Endothelial cell of umbilical vein (primary cell): ENCODE measurements at regions not wholly inside any gene's neighbourhood (a gene's known extent, or its start where the extent isn't known, plus 50 kb on each side); places are given as distances from the start of the nearest gene placed in this dataset.

Experiments
- BruUV-seq: library from RNA; stranded (reverse); fragments of 400-500 nt; replicated peaks from 2 replicates; lab custom pipeline; 2021; lab: Mats Ljungman, UMichigan
- CTCF ChIA-PET: fragments of 300-600, 350-600 bp; sonication (Branson Sonifier 250); formaldehyde crosslinking; loops from one replicate; lab custom pipeline; 2021; ENCODE audit warnings: antibody characterized with exemption, inconsistent platforms; lab: Charles Lee
- POLR2A ChIA-PET: fragments of 300-600, 350-600 bp; sonication (Branson Sonifier 250); formaldehyde crosslinking; loops from one replicate; lab custom pipeline; 2021; ENCODE audit warnings: antibody characterized with exemption, inconsistent platforms; lab: Charles Lee
- DNase-seq: peaks from one replicate; pipeline ENCODE4 v3.0.0-alpha.2; 2011; ENCODE audit warnings: low read depth, low spot score
- FAIRE-seq: peaks from 2 replicates; lab custom pipeline; 2011; peaks lifted over from hg19 to GRCh38; lab: Jason Lieb, UNC
- H2AFZ ChIP-seq: 2 replicates; pipeline ENCODE4 v1.6.0; 2012; ENCODE audit warnings: low read depth, low read length, control low read depth, inconsistent platforms
- H3K27ac ChIP-seq: 2 replicates; pipeline ENCODE4 v1.5.1; 2011; ENCODE audit warnings: low read depth, mild to moderate bottlenecking, control low read depth, low read length, moderate library complexity; ENCODE audit not compliant: insufficient read depth
- H3K27me3 ChIP-seq, 2 experiments: 2 replicates each; pipeline versions ENCODE4 v1.6.0 to v1.6.1; 2011; ENCODE audit warnings: low read length in 2 of 2, mixed read lengths in 1 of 2; ENCODE audit not compliant: control insufficient read depth in 2 of 2, insufficient read depth in 2 of 2
- H3K36me3 ChIP-seq, 2 experiments: 2 replicates in 1 of 2; 3 replicates in 1 of 2; pipeline ENCODE4 v1.5.1; 2011; ENCODE audit warnings: low read length in 2 of 2, mild to moderate bottlenecking in 1 of 2, moderate library complexity in 1 of 2; ENCODE audit not compliant: control insufficient read depth in 2 of 2, insufficient read depth in 2 of 2; ENCODE audit errors: extremely low read depth in 1 of 2
- H3K4me1 ChIP-seq: 3 replicates; pipeline ENCODE4 v1.5.1; 2011; ENCODE audit warnings: mild to moderate bottlenecking, low read length; ENCODE audit not compliant: control insufficient read depth, insufficient read depth; ENCODE audit errors: extremely low read depth
- H3K4me2 ChIP-seq: 2 replicates; pipeline ENCODE4 v1.6.1; 2011; ENCODE audit warnings: low read length, control low read depth, mixed read lengths; ENCODE audit not compliant: insufficient read depth
- H3K4me3 ChIP-seq, 3 experiments: fragments of 200-600 bp in 1 of 3; sonication (generic), shearing (Covaris generic) in 1 of 3; replicated peaks in 1 of 3; 2 replicates each; pipeline ENCODE4 v1.5.1; 2011 to 2016; ENCODE audit warnings: control low read depth in 3 of 3, low read length in 3 of 3, mild to moderate bottlenecking in 2 of 3, inconsistent platforms in 1 of 3, low read depth in 1 of 3, moderate library complexity in 1 of 3; ENCODE audit not compliant: insufficient read depth in 1 of 3
- H3K79me2 ChIP-seq: 2 replicates; pipeline ENCODE4 v1.6.0; 2012; ENCODE audit warnings: low read length, inconsistent platforms; ENCODE audit not compliant: control insufficient read depth, insufficient read depth
- H3K9ac ChIP-seq: replicated peaks from 2 replicates; pipeline ENCODE3; 2011; ENCODE audit warnings: low read length, control low read depth; ENCODE audit not compliant: insufficient read depth; ENCODE audit errors: extremely low read depth
- H3K9me1 ChIP-seq: replicated peaks from 3 replicates; pipeline ENCODE4 v1.6.0; 2011; ENCODE audit warnings: mild to moderate bottlenecking, low read length; ENCODE audit not compliant: control insufficient read depth, insufficient read depth; ENCODE audit errors: extremely low read depth
- H3K9me3 ChIP-seq: replicated peaks from 2 replicates; pipeline ENCODE4 v1.5.1; 2012; ENCODE audit warnings: low read length, inconsistent platforms; ENCODE audit not compliant: control insufficient read depth, insufficient read depth
- H4K20me1 ChIP-seq: replicated peaks from 2 replicates; pipeline ENCODE3; 2011; ENCODE audit warnings: mild to moderate bottlenecking, low read length; ENCODE audit not compliant: control insufficient read depth, insufficient read depth; ENCODE audit errors: extremely low read depth
- EZH2 ChIP-seq: IDR thresholded peaks from 2 replicates; pipeline ENCODE4 v1.6.1; 2012; ENCODE audit warnings: borderline replicate concordance, low read depth, mild to moderate bottlenecking, moderate library complexity, low read length, inconsistent platforms; ENCODE audit not compliant: severe bottlenecking
- FOS ChIP-seq: IDR thresholded peaks from 2 replicates; pipeline ENCODE4 v1.6.1; 2011; ENCODE audit warnings: mild to moderate bottlenecking, low read length, moderate library complexity, borderline replicate concordance; ENCODE audit not compliant: insufficient read depth
- GATA2 ChIP-seq: IDR thresholded peaks from 2 replicates; pipeline ENCODE4 v1.7.0; 2011; ENCODE audit warnings: low read depth, mild to moderate bottlenecking, moderate library complexity, mixed read lengths, low read length; ENCODE audit not compliant: insufficient read length, insufficient read depth
- JUN ChIP-seq: IDR thresholded peaks from 2 replicates; pipeline ENCODE4 v1.6.1; 2011; ENCODE audit warnings: borderline replicate concordance, low read depth; ENCODE audit not compliant: insufficient read length, insufficient read depth
- MYC ChIP-seq: IDR thresholded peaks from one replicate; pipeline ENCODE4 v1.6.1; 2011; ENCODE audit warnings: mild to moderate bottlenecking, low read depth, low read length
- POLR2A ChIP-seq: IDR thresholded peaks from 2 replicates; pipeline ENCODE4 v1.6.1; 2012; ENCODE audit warnings: low read depth, mild to moderate bottlenecking, control low read depth, low read length
- POLR2AphosphoS5 ChIP-seq: IDR thresholded peaks from 2 replicates; pipeline ENCODE4 v1.6.1; 2012; ENCODE audit warnings: low read depth, mild to moderate bottlenecking, control low read depth, low read length, moderate library complexity; ENCODE audit not compliant: insufficient read depth
- dilution Hi-C: fragments of 300-500 bp; cut with MboI; formaldehyde crosslinking; loops from one replicate; pipeline ENCODE4 v1.15.0; 2019; ENCODE audit warnings: low sequenced_read_pairs; ENCODE audit not compliant: extremely low pct_ligation_motif_present
- intact Hi-C: fragments of 100-400 bp; cut with micrococcal nuclease; formaldehyde crosslinking; loops from one replicate; pipeline ENCODE4 v1.10.0; 2022
- TF ChIP-seq, protein P1 (sequence below): IDR thresholded peaks from 2 replicates; pipeline ENCODE4 v1.6.1; 2011; ENCODE audit not compliant: insufficient read depth, insufficient read length
- TF ChIP-seq, protein P2 (sequence below), 2 donors: IDR thresholded peaks; 1 replicate in 1 of 2; 2 replicates in 1 of 2; pipeline ENCODE4 v1.5.1; 2011; ENCODE audit warnings: low read length in 2 of 2, mild to moderate bottlenecking in 2 of 2, moderate library complexity in 2 of 2, control low read depth in 1 of 2, inconsistent platforms in 1 of 2, low read depth in 1 of 2; ENCODE audit not compliant: insufficient read depth in 1 of 2; ENCODE audit errors: extremely low read depth in 1 of 2

DNA sequence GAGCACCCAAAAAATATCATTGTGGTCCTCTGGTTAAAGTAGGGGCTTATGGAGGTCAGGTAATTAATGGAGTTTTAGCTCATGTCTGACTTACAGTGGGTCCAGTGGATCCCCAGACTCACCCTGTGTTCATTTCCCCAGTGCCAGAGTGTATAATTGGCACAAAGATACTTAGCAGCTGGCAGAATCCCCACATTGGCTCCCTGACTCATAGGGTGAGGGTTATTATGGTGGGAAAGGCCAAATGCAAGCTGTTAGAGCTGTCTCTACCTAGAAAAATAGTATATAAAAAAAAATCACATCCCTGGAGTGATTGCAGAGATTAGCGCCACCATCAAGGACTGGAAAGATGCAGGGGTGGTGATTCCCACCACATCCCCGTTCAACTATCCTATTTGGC, 1067.6 kb upstream of the ACVR2A start:
- Histone ChIP-seq H3K9ac (no peak overlapping the region), H3K79me2 (no peaks in the 10 kb centered on the region), H2AFZ (no peak overlapping the region), H3K4me1 (no peaks in the 10 kb centered on the region), H3K9me3 (no peaks in the 10 kb centered on the region), H3K4me3 (no peak overlapping the region), H3K36me3 (no peaks in the 10 kb centered on the region), H4K20me1 (no peaks in the 10 kb centered on the region), H3K27ac (no peak overlapping the region), H3K27me3 (no peaks in the 10 kb centered on the region), H3K4me2 (no peak overlapping the region), H3K9me1 (no peaks in the 10 kb centered on the region)
- DNase-seq: no peak
- CTCF ChIA-PET: no interaction called here
- FAIRE-seq: no peak
- dilution Hi-C loops (no loop called here), intact Hi-C loops (no loop called here)
- POLR2A ChIA-PET: no interaction called here
- no peak for TF ChIP-seq EZH2
- no peak for TF ChIP-seq POLR2AphosphoS5
- no peak for TF ChIP-seq JUN
- no TSS peak for BruUV-seq

DNA sequence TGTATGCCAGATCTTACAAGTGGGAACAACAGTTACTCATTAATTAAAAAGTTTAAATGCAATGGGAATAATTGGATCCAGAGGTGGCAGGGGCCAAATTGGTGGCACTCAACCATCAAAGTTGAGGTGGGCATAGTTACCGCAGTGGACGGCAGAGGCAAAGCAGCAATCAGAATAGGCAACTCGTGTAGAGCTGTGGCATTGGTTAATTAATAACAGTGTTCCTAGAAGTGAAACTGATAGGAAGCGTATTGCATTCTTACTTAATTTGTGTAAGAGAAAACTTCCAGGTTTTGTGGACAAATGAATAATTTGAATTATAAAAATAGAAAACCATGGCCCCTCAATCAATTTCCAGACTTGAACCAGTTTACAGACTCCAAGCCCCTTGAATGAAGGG, 1068.2 kb upstream of the ACVR2A start:
- H3K4me3 ChIP-seq: no peak overlapping the region
- no TSS peak for BruUV-seq
- H4K20me1 ChIP-seq: no peaks in the 10 kb centered on the region
- FAIRE-seq (no peak), DNase-seq (no peak)
- TF ChIP-seq POLR2AphosphoS5 (no peak), FOS (no peak), MYC (no peak), EZH2 (no peak), JUN (no peak), GATA2 (no peak), POLR2A (no peak)
- TF ChIP-seq, protein P1, sequence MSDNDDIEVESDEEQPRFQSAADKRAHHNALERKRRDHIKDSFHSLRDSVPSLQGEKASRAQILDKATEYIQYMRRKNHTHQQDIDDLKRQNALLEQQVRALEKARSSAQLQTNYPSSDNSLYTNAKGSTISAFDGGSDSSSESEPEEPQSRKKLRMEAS: no peak
- TF ChIP-seq, protein P2, sequence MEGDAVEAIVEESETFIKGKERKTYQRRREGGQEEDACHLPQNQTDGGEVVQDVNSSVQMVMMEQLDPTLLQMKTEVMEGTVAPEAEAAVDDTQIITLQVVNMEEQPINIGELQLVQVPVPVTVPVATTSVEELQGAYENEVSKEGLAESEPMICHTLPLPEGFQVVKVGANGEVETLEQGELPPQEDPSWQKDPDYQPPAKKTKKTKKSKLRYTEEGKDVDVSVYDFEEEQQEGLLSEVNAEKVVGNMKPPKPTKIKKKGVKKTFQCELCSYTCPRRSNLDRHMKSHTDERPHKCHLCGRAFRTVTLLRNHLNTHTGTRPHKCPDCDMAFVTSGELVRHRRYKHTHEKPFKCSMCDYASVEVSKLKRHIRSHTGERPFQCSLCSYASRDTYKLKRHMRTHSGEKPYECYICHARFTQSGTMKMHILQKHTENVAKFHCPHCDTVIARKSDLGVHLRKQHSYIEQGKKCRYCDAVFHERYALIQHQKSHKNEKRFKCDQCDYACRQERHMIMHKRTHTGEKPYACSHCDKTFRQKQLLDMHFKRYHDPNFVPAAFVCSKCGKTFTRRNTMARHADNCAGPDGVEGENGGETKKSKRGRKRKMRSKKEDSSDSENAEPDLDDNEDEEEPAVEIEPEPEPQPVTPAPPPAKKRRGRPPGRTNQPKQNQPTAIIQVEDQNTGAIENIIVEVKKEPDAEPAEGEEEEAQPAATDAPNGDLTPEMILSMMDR (IDR thresholded peaks at IDR 0.05; ENCODE audit: extremely low read depth in 1 of 2, insufficient read depth in 1 of 2, low read depth in 1 of 2, low read length in 2 of 2): no peak
- no peaks in the 10 kb centered on the region for H3K36me3 ChIP-seq
- ChIA-PET POLR2A (no interaction called here), CTCF (no interaction called here)
- H3K4me1 ChIP-seq: no peaks in the 10 kb centered on the region
- H3K27ac ChIP-seq: no peak overlapping the region
- H3K9me3 ChIP-seq: no peaks in the 10 kb centered on the region
- H3K9me1 ChIP-seq: no peaks in the 10 kb centered on the region
- no peak overlapping the region for H3K4me2 ChIP-seq
- no peak overlapping the region for H3K9ac ChIP-seq
- H3K79me2 ChIP-seq: no peaks in the 10 kb centered on the region
- H3K27me3 ChIP-seq: no peaks in the 10 kb centered on the region
- no peak overlapping the region for H2AFZ ChIP-seq
- dilution Hi-C loops (no loop called here), intact Hi-C loops (no loop called here)
